NOMO-1 treated with dmso at 0.1 percent for 144 hours (cell line): ENCODE measurements at regions not wholly inside any gene's neighbourhood (a gene's known extent, or its start where the extent isn't known, plus 50 kb on each side); places are given as distances from the start of the nearest gene placed in this dataset.

Experiments used
- DNase-seq: peaks from one replicate; lab custom pipeline; 2025; ENCODE audit not compliant: unreplicated experiment; lab: John Stamatoyannopoulos, UW

GRCh38 chr2:145845207-145845894, 1325.4 kb upstream of the ZEB2 start:
- DNase-seq = no peak

- DNase-seq = no peak
Observed at GRCh38 chr2:145841973-145842372, 1322.1 kb upstream of the ZEB2 start.

- DNase-seq = no peak
Observed at GRCh38 chr2:145836986-145837385, 1317.1 kb upstream of the ZEB2 start.

- DNase-seq = no peak
Observed at GRCh38 chr2:145835665-145836064, 1315.7 kb upstream of the ZEB2 start.

GRCh38 chr2:145832681-145833080, 1312.8 kb upstream of the ZEB2 start:
- no peak for DNase-seq

- no peak for DNase-seq
Observed at GRCh38 chr2:145829931-145830330, 1310.0 kb upstream of the ZEB2 start.

GRCh38 chr2:145827235-145827634, 1307.3 kb upstream of the ZEB2 start:
- no peak for DNase-seq

- DNase-seq = no peak
Observed at GRCh38 chr2:145824384-145824783, 1304.5 kb upstream of the ZEB2 start.

GRCh38 chr2:145822892-145823534, 1303.1 kb upstream of the ZEB2 start:
- no peak for DNase-seq

- DNase-seq = no peak
Observed at GRCh38 chr2:145820651-145821050, 1300.7 kb upstream of the ZEB2 start.

GRCh38 chr2:145818890-145819504, 1299.1 kb upstream of the ZEB2 start:
- no peak for DNase-seq

- no peak for DNase-seq
Observed at GRCh38 chr2:145815933-145816332, 1296.0 kb upstream of the ZEB2 start.

GRCh38 chr2:145813481-145813880, 1293.6 kb upstream of the ZEB2 start:
- no peak for DNase-seq

- DNase-seq = no peak
Observed at GRCh38 chr2:145812165-145812554, 1292.2 kb upstream of the ZEB2 start.

GRCh38 chr2:145811276-145812164, 1291.6 kb upstream of the ZEB2 start:
- DNase-seq = peak; percentile 20

GRCh38 chr2:145807968-145808367, 1288.0 kb upstream of the ZEB2 start:
- no peak for DNase-seq

GRCh38 chr2:145807554-145807953, 1287.6 kb upstream of the ZEB2 start:
- DNase-seq = no peak

GRCh38 chr2:145806546-145806945, 1286.6 kb upstream of the ZEB2 start:
- DNase-seq = no peak

- no peak for DNase-seq
Observed at GRCh38 chr2:145802133-145802532, 1282.2 kb upstream of the ZEB2 start.

GRCh38 chr2:145801210-145801609, 1281.3 kb upstream of the ZEB2 start:
- no peak for DNase-seq
